ENCODE measurements at regions not wholly inside any gene's neighbourhood (a gene's known extent, or its start where the extent isn't known, plus 50 kb on each side); places are given as distances from the start of the nearest gene placed in this dataset.

DNA sequence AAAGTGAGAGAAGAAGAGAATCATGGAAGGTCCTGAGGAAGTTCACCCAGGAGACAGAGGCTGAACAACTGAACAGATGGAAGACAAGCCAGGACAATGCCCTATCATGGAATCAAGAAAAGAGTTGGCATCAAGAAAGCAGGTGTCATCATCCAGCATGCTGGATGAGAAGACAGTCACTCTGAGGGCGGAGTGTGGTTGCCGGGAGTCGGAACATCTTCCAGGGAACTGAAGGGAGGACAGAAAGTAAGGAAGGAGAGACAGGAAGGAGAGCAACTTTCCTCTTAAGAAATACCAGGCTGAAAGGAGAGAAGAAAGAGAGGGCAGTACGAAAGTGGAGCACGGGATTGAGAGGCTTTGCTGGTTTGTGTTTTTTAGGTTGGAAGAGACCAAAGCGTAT lies 654.5 kb upstream of the CELF2 start:
- H3K4me1 Mint-ChIP-seq (ENCODE audit: low read depth, unreplicated experiment): no peaks in the 10 kb centered on the region

DNA sequence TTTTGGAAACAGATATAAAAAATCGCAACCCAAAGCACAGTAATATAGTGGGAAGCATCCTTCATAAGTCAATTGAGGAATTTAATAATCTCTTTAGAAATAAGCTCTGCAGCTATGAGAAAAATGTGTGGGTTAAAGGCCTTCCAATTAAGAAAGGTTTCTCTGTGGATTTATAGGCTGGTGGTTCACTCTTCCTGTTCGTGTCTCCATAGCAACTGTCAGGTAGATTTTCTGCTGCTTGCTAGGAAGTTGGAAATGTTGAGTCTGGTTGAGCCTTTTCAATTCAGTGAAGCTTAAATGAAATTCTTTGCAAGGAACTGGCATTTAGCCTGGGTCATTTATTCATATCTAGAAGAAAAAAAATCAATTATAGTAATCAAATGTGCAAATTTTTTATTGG lies 652.8 kb upstream of the CELF2 start:
- no peaks in the 10 kb centered on the region for H3K4me1 Mint-ChIP-seq (ENCODE audit: low read depth, unreplicated experiment)
- Histone ChIP-seq H3K4me1 (no peaks in the 10 kb centered on the region), H3K36me3 (ENCODE audit: control insufficient read depth, insufficient read depth, low read length) (no peaks in the 10 kb centered on the region), H3K27me3 (replicated peaks; ENCODE audit: control insufficient read depth, insufficient read depth, low read length) (no peaks in the 10 kb centered on the region), H3K4me3 (ENCODE audit: low read depth, low read length) (no peak overlapping the region), H3K9me3 (no peaks in the 10 kb centered on the region)
- DNase-seq: no peak
- H3K9me3 Mint-ChIP-seq (ENCODE audit: unreplicated experiment): no peaks in the 10 kb centered on the region
- peaks cover 17% of the 10 kb centered on the region for H3K27me3 Mint-ChIP-seq (ENCODE audit: insufficient read depth, unreplicated experiment)
- POLR2A ChIA-PET: no interaction called here
- CTCF ChIA-PET: no interaction called here
- TF ChIP-seq, protein P1, sequence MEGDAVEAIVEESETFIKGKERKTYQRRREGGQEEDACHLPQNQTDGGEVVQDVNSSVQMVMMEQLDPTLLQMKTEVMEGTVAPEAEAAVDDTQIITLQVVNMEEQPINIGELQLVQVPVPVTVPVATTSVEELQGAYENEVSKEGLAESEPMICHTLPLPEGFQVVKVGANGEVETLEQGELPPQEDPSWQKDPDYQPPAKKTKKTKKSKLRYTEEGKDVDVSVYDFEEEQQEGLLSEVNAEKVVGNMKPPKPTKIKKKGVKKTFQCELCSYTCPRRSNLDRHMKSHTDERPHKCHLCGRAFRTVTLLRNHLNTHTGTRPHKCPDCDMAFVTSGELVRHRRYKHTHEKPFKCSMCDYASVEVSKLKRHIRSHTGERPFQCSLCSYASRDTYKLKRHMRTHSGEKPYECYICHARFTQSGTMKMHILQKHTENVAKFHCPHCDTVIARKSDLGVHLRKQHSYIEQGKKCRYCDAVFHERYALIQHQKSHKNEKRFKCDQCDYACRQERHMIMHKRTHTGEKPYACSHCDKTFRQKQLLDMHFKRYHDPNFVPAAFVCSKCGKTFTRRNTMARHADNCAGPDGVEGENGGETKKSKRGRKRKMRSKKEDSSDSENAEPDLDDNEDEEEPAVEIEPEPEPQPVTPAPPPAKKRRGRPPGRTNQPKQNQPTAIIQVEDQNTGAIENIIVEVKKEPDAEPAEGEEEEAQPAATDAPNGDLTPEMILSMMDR (IDR thresholded peaks at IDR 0.05; ENCODE audit: insufficient read depth in 1 of 2, low read depth in 1 of 2, low read length in 1 of 2, severe bottlenecking in 1 of 2, unreplicated experiment in 1 of 2): no peak
- intact Hi-C loops (cut with micrococcal nuclease; ENCODE audit: unreplicated experiment): no loop called here
- BruUV-seq (replicated peaks): no TSS peak
- no peak overlapping the region for H3K27ac Mint-ChIP-seq (ENCODE audit: unreplicated experiment)
- no peak overlapping the region for H3K4me3 Mint-ChIP-seq (ENCODE audit: unreplicated experiment)
- no peaks in the 10 kb centered on the region for H3K36me3 Mint-ChIP-seq (ENCODE audit: insufficient read depth, unreplicated experiment)

More for the DNA sequence above, 654.5 kb upstream of the CELF2 start:
- no peaks in the 10 kb centered on the region for H3K9me3 ChIP-seq
- H3K36me3 ChIP-seq (ENCODE audit: control insufficient read depth, insufficient read depth, low read length): no peaks in the 10 kb centered on the region
- no peaks in the 10 kb centered on the region for H3K27me3 ChIP-seq (replicated peaks; ENCODE audit: control insufficient read depth, insufficient read depth, low read length)
- no peaks in the 10 kb centered on the region for H3K4me1 ChIP-seq
- ChIA-PET POLR2A (no interaction called here), CTCF (no interaction called here)
- TF ChIP-seq, protein P1 (IDR thresholded peaks at IDR 0.05; ENCODE audit: insufficient read depth in 1 of 2, low read depth in 1 of 2, low read length in 1 of 2, severe bottlenecking in 1 of 2, unreplicated experiment in 1 of 2): no peak
- H3K4me3 ChIP-seq (ENCODE audit: low read depth, low read length): no peak overlapping the region
- H3K9me3 Mint-ChIP-seq (ENCODE audit: unreplicated experiment): no peaks in the 10 kb centered on the region
- no peak overlapping the region for H3K4me3 Mint-ChIP-seq (ENCODE audit: unreplicated experiment)
- no peaks in the 10 kb centered on the region for H3K36me3 Mint-ChIP-seq (ENCODE audit: insufficient read depth, unreplicated experiment)
- no TSS peak for BruUV-seq (replicated peaks)
- DNase-seq: no peak
- H3K27ac Mint-ChIP-seq (ENCODE audit: unreplicated experiment): no peak overlapping the region
- H3K27me3 Mint-ChIP-seq (ENCODE audit: insufficient read depth, unreplicated experiment): peaks cover 17% of the 10 kb centered on the region
- intact Hi-C loops (cut with micrococcal nuclease; ENCODE audit: unreplicated experiment): no loop called here

DNA sequence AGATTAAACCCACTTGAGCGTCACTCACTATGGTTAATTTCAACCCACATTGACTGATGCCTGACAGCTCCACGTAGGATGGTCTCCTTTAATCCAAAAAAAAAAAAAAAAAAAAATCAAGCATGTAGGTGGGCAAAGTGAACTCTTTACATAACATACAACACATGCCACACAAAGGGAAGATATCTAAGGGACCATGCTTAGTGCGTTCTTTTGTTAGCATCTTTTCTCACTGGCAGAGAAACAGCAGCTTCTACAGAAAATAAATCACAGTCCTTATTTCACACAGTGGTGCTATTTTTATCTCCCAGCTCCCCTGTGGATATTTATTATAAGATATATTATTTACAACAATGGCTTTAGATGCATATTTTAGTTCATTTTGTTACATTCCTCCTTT lies 652.0 kb upstream of the CELF2 start:
- TF ChIP-seq, protein P1 (IDR thresholded peaks at IDR 0.05; ENCODE audit: insufficient read depth in 1 of 2, low read depth in 1 of 2, low read length in 1 of 2, severe bottlenecking in 1 of 2, unreplicated experiment in 1 of 2): no peak
- Mint-ChIP-seq H3K4me3 (ENCODE audit: unreplicated experiment) (no peak overlapping the region), H3K9me3 (ENCODE audit: unreplicated experiment) (no peaks in the 10 kb centered on the region), H3K27ac (ENCODE audit: unreplicated experiment) (no peak overlapping the region), H3K36me3 (ENCODE audit: insufficient read depth, unreplicated experiment) (no peaks in the 10 kb centered on the region), H3K27me3 (ENCODE audit: insufficient read depth, unreplicated experiment) (peaks cover 20% of the 10 kb centered on the region), H3K4me1 (ENCODE audit: low read depth, unreplicated experiment) (no peaks in the 10 kb centered on the region)
- Histone ChIP-seq H3K9me3 (no peaks in the 10 kb centered on the region), H3K27me3 (replicated peaks; ENCODE audit: control insufficient read depth, insufficient read depth, low read length) (no peaks in the 10 kb centered on the region), H3K36me3 (ENCODE audit: control insufficient read depth, insufficient read depth, low read length) (no peaks in the 10 kb centered on the region), H3K4me3 (ENCODE audit: low read depth, low read length) (no peak overlapping the region), H3K4me1 (no peaks in the 10 kb centered on the region)
- BruUV-seq (replicated peaks): no TSS peak
- intact Hi-C loops (cut with micrococcal nuclease; ENCODE audit: unreplicated experiment): no loop called here
- POLR2A ChIA-PET: no interaction called here
- no peak for DNase-seq
- CTCF ChIA-PET: no interaction called here
